ENCODE measurements at regions not wholly inside any gene's neighbourhood (a gene's known extent, or its start where the extent isn't known, plus 50 kb on each side); places are given as distances from the start of the nearest gene placed in this dataset.

GRCh38 chr9:25427898-25428297 lies 250.3 kb downstream of the TUSC1 start:
- TF ChIP-seq CTCF (conservative IDR thresholded peaks at IDR 0.05; ENCODE audit: low read depth, low read length): no peak
- no peak for TF ChIP-seq EZH2 (IDR thresholded peaks at IDR 0.05; ENCODE audit: borderline replicate concordance, low read depth, low read length, poor library complexity, severe bottlenecking)

Data from A673 (cell line).